MM.1S (cell line): ENCODE measurements at regions not wholly inside any gene's neighbourhood (a gene's known extent, or its start where the extent isn't known, plus 50 kb on each side); places are given as distances from the start of the nearest gene placed in this dataset.
A peak's percentile ranks its signal among the peaks of the same experiment; 100 is the strongest.

ENCODE experiments used
- DNase-seq: peaks from one replicate; pipeline ENCODE4 v3.0.0-alpha.2; 2015
- H2AFZ ChIP-seq: fragments of 300-600 bp; sonication (generic); 2 replicates; pipeline ENCODE4 v1.6.0; 2016; ENCODE audit warnings: antibody characterized with exemption, low read length
- H3F3A ChIP-seq: fragments of 300-600 bp; sonication (generic); 2 replicates; pipeline ENCODE4 v1.6.1; 2016; ENCODE audit warnings: mild to moderate bottlenecking, antibody characterized with exemption, low read length, moderate library complexity, mixed read lengths; ENCODE audit not compliant: insufficient read depth
- H3K27ac ChIP-seq: fragments of 300-600 bp; sonication (generic); 2 replicates; pipeline ENCODE4 v1.5.1; 2016; ENCODE audit warnings: mild to moderate bottlenecking, low read length
- H3K27me3 ChIP-seq: fragments of 300-600 bp; sonication (generic); replicated peaks from 2 replicates; pipeline ENCODE4 v1.6.0; 2016; ENCODE audit warnings: low read length; ENCODE audit not compliant: insufficient read depth
- H3K36me3 ChIP-seq: fragments of 300-600 bp; sonication (generic); replicated peaks from 2 replicates; pipeline ENCODE4 v1.6.1; 2016; ENCODE audit warnings: mild to moderate bottlenecking, low read length, mixed read lengths; ENCODE audit not compliant: insufficient read depth
- H3K4me1 ChIP-seq: fragments of 300-600 bp; sonication (generic); 2 replicates; pipeline ENCODE4 v1.6.1; 2016; ENCODE audit warnings: low read length, mixed read lengths
- H3K4me2 ChIP-seq: fragments of 300-600 bp; sonication (generic); 2 replicates; pipeline ENCODE4 v1.6.0; 2016; ENCODE audit warnings: low read depth, low read length
- H3K4me3 ChIP-seq: fragments of 300-600 bp; sonication (generic); 2 replicates; pipeline ENCODE4 v1.5.1; 2016; ENCODE audit warnings: low read length, mixed read lengths
- H3K79me2 ChIP-seq: fragments of 300-600 bp; sonication (generic); 2 replicates; pipeline ENCODE4 v1.6.1; 2016; ENCODE audit warnings: mixed run types, low read length, mixed read lengths
- H3K9ac ChIP-seq: fragments of 300-600 bp; sonication (generic); 2 replicates; pipeline ENCODE4 v1.6.1; 2016; ENCODE audit warnings: low read length, mixed read lengths
- H3K9me2 ChIP-seq: fragments of 300-600 bp; sonication (generic); replicated peaks from 2 replicates; pipeline ENCODE4 v1.6.1; 2016; ENCODE audit warnings: mild to moderate bottlenecking, low read length, mixed read lengths; ENCODE audit not compliant: insufficient read depth
- H3K9me3 ChIP-seq: fragments of 300-600 bp; sonication (generic); replicated peaks from 2 replicates; pipeline ENCODE4 v1.6.1; 2016; ENCODE audit warnings: mild to moderate bottlenecking, low read length, mixed read lengths; ENCODE audit not compliant: insufficient read depth
- H4K20me1 ChIP-seq: fragments of 300-600 bp; sonication (generic); 2 replicates; pipeline ENCODE4 v1.6.1; 2016; ENCODE audit warnings: mild to moderate bottlenecking, low read length, moderate library complexity, mixed read lengths; ENCODE audit not compliant: insufficient read depth
- EZH2 ChIP-seq: fragments of 300-600 bp; sonication (generic); optimal IDR thresholded peaks from 2 replicates; pipeline ENCODE3; 2017; ENCODE audit warnings: low read depth, mild to moderate bottlenecking, antibody characterized with exemption, low read length, mixed read lengths
- EZH2phosphoT487 ChIP-seq: fragments of 300-600 bp; sonication (generic); IDR thresholded peaks from 2 replicates; pipeline ENCODE4 v1.6.1; 2018; ENCODE audit warnings: antibody characterized with exemption, low read length
- TF ChIP-seq, protein P1 (sequence below): fragments of 300-600 bp; sonication (generic); IDR thresholded peaks from 2 replicates; pipeline ENCODE4 v1.5.1; 2016; ENCODE audit warnings: antibody characterized with exemption, low read length, mixed read lengths

DNA sequence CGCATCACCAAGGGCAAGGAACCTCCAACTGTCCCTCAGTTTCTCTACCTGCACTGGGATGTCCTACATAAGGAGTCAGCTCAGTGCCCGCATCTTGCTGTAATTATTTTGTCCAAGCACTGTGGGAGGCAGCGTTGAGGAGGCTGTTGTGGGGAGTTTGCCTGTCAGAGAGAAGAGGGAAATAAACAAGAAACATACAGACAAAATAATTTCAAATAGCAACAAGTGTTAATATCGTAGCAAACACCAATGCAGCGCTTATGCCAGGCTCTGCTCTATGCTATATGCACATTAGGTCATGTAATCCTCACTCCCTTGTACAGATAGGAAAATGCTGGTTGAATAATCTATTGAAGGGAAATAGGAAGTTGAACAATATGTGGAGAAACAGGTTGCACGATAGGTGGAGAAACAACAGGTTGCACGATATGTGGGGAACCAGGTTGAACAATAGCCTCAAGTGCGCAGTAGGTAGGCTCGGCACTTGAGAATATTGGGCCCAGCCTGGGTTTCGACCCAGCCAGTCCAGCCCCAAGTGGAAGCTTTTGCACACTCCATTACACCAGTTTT lies 91.2 kb upstream of the SIRPA start:
- Histone ChIP-seq H2AFZ (peak overlapping the region; percentile 57), H3K9ac (peak overlapping the region; percentile 27; the same call in 1 of the 2 replicates), H3K4me1 (peaks cover 18% of the 10 kb centered on the region), H3K4me2 (peak overlapping the region; percentile 94), H3K9me2 (no peaks in the 10 kb centered on the region), H3K27me3 (peaks cover 3% of the 10 kb centered on the region; the same call in 1 of the 2 replicates), H3K36me3 (no peaks in the 10 kb centered on the region), H3F3A (peaks cover 11% of the 10 kb centered on the region; the same call in 1 of the 2 replicates), H3K27ac (no peak overlapping the region), H4K20me1 (no peaks in the 10 kb centered on the region), H3K4me3 (peak overlapping the region; percentile 63), H3K79me2 (no peaks in the 10 kb centered on the region), H3K9me3 (no peaks in the 10 kb centered on the region)
- no peak for DNase-seq
- TF ChIP-seq, protein P1, sequence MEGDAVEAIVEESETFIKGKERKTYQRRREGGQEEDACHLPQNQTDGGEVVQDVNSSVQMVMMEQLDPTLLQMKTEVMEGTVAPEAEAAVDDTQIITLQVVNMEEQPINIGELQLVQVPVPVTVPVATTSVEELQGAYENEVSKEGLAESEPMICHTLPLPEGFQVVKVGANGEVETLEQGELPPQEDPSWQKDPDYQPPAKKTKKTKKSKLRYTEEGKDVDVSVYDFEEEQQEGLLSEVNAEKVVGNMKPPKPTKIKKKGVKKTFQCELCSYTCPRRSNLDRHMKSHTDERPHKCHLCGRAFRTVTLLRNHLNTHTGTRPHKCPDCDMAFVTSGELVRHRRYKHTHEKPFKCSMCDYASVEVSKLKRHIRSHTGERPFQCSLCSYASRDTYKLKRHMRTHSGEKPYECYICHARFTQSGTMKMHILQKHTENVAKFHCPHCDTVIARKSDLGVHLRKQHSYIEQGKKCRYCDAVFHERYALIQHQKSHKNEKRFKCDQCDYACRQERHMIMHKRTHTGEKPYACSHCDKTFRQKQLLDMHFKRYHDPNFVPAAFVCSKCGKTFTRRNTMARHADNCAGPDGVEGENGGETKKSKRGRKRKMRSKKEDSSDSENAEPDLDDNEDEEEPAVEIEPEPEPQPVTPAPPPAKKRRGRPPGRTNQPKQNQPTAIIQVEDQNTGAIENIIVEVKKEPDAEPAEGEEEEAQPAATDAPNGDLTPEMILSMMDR, result no peak
- TF ChIP-seq EZH2, result no peak
- no peak for TF ChIP-seq EZH2phosphoT487

DNA sequence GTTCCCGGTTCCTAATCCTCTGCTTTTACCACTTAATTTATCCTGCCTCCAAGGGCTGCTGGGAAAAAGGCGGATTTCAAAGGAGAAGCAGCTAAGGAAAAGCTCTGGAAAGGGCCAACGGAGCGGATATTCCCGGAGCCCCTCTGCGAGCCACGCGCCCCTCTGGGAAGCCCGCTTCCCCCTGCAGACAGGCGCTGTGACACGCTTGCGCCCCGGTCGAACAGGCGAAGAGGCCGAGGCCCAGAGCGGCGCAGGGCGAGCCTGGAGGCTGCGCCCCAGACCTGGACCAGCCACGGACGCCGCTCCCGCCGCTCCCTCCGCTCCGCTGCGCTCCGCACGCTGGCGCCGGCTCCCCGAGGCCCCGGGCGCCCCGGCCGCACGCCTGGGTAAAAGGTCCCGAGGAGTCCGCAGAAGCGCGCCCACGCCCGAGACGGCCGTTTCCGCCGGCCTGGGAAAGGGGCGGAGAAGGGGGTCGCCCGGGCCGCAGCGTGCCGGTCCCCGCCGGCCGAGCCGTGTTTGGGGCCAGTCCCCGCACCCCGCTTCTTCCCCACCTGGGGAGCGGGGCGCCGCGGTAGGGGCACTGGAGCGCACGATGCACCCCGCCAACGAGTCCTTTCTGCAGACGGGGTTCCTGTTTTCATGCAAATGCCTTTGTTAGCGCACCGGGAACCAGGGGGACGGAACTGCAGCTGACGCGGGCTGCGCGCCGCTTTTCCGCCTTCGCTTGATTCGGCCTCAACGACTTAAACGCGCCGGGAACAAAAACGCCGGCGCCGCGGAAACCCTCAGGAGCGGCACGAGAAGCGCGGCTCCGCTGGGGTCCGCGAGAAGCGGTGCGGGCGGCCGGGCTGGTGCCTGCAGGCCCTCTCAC lies 91.9 kb upstream of the SIRPA start:
- H3K9me2 ChIP-seq, result no peaks in the 10 kb centered on the region
- peak overlapping the region; percentile 57 for H2AFZ ChIP-seq
- H3K9me3 ChIP-seq, result no peaks in the 10 kb centered on the region
- H3K4me2 ChIP-seq, result peak overlapping the region; percentile 94
- peaks cover 18% of the 10 kb centered on the region for H3K4me1 ChIP-seq
- no peaks in the 10 kb centered on the region for H3K79me2 ChIP-seq
- peak; percentile 79 for DNase-seq
- H3F3A ChIP-seq, result peaks cover 11% of the 10 kb centered on the region; the same call in 1 of the 2 replicates
- H4K20me1 ChIP-seq, result no peaks in the 10 kb centered on the region
- no peaks in the 10 kb centered on the region for H3K36me3 ChIP-seq
- H3K9ac ChIP-seq, result peak overlapping the region; percentile 42; the same call in 1 of the 2 replicates
- no peak for TF ChIP-seq EZH2
- no peak for TF ChIP-seq EZH2phosphoT487
- TF ChIP-seq, protein P1, result no peak
- H3K27me3 ChIP-seq, result peaks cover 3% of the 10 kb centered on the region; the same call in 1 of the 2 replicates
- H3K4me3 ChIP-seq, result peak overlapping the region; percentile 63
- no peak overlapping the region for H3K27ac ChIP-seq

DNA sequence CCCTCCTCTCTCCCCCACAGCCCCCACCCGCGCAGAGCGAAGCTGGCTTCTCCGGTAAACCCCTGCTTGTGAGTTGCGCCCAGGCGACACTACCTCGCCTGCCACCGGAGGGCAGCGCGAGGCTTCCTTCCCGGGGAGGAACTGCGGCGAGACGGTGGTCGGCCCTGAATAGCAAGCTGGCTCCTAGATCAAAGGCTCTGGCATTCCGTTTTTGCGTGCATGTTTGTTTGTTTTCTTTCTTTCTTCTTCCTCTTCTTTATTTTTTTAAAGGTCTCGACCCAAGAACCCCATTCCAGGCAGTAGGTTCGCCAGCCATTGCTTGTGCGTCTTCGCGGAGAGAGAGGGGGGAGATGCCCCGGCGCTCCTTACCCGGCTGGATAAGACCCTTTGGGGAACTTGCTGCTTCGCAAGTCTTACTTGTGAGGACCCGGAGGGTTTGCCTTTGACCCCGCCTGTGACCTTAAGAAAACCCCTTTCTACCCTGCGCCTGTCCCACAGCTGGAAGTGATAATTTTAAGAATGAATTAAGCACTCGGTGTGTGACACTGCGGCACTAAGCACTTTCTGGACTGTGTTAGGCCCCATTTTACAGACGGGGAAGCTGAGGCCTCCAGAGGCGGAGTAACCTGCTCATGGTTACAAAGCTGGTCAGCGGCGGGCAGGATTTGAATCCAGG lies 92.7 kb upstream of the SIRPA start:
- peak overlapping the region; percentile 94 for H3K4me2 ChIP-seq
- peaks cover 3% of the 10 kb centered on the region; the same call in 1 of the 2 replicates for H3K27me3 ChIP-seq
- H3K79me2 ChIP-seq, result no peaks in the 10 kb centered on the region
- no peaks in the 10 kb centered on the region for H4K20me1 ChIP-seq
- H3K9ac ChIP-seq, result peak overlapping the region; percentile 42; the same call in 1 of the 2 replicates
- no peaks in the 10 kb centered on the region for H3K9me3 ChIP-seq
- H2AFZ ChIP-seq, result peak overlapping the region; percentile 47
- peaks cover 18% of the 10 kb centered on the region for H3K4me1 ChIP-seq
- peaks cover 11% of the 10 kb centered on the region; the same call in 1 of the 2 replicates for H3F3A ChIP-seq
- no peaks in the 10 kb centered on the region for H3K9me2 ChIP-seq
- peak; percentile 64 for DNase-seq
- H3K27ac ChIP-seq, result no peak overlapping the region
- H3K4me3 ChIP-seq, result peak overlapping the region; percentile 63
- TF ChIP-seq, protein P1, result peak; percentile 73
- no peak for TF ChIP-seq EZH2
- no peaks in the 10 kb centered on the region for H3K36me3 ChIP-seq
